HG03354 (cell line): ENCODE measurements at regions not wholly inside any gene's neighbourhood (a gene's known extent, or its start where the extent isn't known, plus 50 kb on each side); places are given as distances from the start of the nearest gene placed in this dataset.
A peak's percentile ranks its signal among the peaks of the same experiment; 100 is the strongest.

ENCODE experiments used
- ATAC-seq: cut with Tn5 transposase; IDR thresholded peaks from one replicate; pipeline ENCODE4 v1.9.1; 2021; ENCODE audit warnings: mild to moderate bottlenecking; ENCODE audit not compliant: unreplicated experiment, poor library complexity, severe bottlenecking

GRCh38 chr13:100822871-100823443 is 148.4 kb upstream of the TMTC4 start:
- ATAC-seq = no peak

DNA sequence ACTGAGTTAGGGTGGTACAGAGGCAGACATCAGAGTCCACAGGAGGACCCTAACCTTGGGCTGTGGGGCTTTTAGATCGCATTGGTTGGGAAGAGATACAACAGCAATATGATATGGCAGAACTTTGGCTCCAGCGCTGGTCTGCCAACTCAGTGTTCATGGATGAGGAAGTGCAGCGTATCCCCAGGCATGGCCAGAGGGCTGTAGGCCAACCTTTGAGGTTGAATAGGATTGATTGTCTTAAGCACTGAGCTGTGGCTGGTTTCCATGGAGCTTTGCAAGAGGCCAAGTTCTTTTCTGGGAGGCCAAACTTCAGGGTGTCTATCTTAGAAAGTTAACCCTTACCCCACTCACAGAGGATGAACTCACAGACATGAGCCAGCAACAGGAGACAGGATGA is 144.1 kb upstream of the TMTC4 start:
- no peak for ATAC-seq

GRCh38 chr13:100817928-100818327 is 143.3 kb upstream of the TMTC4 start:
- ATAC-seq = no peak

- ATAC-seq = no peak
Measured at GRCh38 chr13:100815476-100816046, 141.0 kb upstream of the TMTC4 start.

DNA sequence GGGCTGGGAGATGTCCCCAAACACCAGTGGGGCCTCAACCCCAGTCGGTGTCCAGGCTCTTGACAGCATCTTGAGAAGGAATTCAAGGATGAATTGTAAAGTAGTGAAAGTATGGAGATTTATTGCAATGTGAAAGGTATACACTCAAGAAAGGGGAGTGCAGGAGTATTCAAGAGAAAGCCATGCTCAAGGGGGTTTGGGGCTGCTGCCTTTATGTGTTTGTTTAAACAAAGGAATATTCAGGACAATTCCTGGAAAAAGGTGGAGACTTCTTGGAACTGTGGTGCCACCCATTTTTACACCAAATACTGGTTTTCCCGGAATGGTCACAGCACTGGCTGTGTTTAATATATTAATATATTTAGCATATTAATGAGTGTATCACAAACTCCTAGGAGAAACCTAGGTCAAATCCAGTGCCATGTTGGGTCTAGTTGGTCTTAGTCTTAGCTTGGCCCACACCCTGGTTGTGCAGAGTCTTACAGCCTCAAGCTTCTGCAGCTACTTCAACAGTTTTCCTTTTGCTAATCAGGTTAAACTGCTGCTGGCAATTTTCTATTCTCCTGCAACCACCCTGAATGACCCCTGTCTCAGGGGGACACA is 138.5 kb upstream of the TMTC4 start:
- ATAC-seq = no peak

DNA sequence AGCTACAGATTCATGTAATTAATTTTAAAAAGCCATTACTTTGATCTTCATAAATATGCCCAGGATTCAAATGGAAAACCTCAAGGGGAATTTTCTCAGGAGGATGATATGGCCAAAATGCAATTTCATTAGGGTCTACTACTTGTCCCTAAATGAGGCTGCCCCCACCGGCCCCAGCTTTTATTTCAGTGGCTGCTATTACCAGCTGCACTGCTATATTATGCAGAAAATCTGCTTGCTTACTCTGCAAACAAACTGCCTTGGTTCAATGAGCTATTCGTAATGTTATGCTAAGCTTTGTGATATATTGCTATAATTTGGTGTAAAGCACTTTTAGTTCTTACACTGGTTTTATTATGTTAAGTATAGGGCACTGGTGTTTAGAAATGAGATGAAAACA is 137.3 kb upstream of the TMTC4 start:
- ATAC-seq = no peak

DNA sequence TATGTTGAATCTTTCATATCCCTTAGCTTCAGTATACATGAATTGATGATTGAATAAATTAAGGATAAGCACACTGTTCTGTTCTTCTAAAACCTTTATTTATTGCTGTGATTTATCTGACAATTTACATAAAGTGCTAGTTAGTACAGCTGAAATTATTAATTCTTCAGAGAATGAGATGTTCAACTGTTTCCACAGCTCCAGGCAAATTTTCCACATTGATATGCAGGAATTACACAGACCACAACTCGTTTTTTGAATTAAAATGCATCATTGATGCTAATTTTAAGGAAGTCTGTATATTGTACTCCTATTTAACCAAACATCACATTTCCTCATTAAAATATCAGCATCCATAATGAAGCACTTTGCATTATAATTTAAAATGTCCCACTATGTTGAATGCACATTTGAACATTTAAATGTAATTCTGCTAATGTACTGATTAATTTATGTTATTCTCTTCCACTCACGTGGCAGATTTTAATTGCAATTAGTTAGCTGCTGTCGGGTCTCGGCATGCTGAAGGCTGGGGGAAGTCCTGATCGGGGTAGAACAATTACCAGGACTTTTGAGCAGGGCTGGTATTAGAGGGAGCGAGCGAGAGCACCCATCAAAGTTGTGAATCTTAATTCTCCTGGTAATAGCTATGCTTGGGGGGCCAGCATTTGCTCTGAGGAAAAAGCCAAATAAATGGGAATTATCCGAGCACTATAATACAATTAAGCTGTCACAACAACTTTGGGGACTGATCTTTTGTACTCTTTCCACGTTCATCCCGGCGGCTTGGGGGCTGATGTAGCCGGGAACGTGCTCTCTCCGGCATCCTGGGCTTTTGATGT is 136.7 kb upstream of the TMTC4 start:
- ATAC-seq = no peak

DNA sequence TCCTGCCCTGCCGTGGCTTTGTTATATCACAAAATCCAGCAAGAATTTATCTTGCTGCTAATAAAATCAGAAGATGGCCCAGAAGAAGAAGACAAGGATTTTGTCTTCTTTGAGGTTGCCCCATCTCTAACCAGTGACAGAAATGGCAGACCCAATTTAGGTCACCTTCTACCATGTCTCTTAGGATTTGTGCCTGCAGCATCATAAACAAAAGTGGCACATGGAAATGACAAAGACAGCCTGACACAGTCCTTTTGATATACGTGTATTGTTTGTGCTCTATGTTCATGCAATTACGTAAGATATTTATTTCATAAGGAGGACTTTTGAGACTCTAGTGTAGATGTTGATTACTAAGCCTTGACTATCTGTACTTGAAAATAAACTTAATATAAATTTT is 135.9 kb upstream of the TMTC4 start:
- ATAC-seq = no peak

GRCh38 chr13:100809856-100810255 is 135.3 kb upstream of the TMTC4 start:
- no peak for ATAC-seq

- no peak for ATAC-seq
Measured at GRCh38 chr13:100809129-100809390, 134.5 kb upstream of the TMTC4 start.

DNA sequence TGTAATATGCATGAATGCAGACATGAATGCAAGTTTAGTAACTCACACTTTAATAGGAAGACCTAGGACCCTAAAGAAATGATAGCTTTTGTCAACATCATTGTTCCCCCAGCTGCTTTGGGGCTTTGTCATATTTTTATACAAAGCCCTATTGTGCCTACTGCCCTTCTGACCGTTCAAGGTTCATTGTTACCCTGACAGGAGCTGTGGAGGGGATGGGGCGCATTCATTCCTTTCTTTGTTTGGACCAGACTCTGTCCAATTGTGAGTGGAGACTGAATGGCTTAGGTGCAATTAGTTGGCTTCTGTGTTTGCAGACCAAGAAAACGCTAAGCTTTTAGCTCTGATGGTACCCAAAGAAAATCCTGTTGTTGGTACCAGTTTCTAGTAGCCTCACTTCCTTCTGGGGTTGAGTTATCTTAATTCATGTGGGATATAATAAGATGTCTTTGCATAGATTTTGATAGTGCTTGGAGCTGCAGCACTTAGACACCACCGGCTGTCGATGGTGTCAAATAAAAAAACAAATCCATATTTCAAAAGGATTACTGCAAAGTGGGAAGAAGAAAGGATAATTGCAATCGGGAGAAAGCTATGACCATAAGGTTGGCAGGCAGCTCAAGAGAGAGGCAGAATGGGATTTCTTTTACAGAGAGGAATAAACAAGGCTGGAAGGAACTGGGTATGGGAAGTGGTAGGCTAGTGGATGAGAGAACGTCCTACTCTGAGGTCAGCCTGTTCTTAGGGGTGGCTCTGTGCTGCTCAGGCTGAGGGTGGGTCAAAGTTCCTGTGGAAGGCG is 133.9 kb upstream of the TMTC4 start:
- no peak for ATAC-seq

DNA sequence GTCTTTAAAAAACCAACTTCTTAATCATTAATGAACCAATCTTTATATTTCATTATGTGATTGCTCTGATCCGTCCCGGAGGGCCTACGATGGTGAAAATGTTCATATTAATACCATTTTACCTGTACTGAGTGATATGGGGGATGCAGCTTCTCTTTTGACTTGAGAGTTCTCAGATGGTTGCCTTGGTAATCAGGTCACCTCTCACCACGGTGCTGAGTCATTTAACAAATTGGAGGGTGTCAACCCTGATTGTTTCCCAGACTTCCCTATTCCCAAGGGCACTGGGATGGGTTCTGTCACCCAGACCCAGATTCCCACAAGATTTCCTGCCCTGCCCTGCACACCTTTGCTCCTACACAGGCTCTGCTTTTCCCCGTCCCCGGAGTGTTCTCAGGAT is 128.5 kb upstream of the TMTC4 start:
- no peak for ATAC-seq

GRCh38 chr13:100800283-100800875 is 125.8 kb upstream of the TMTC4 start:
- no peak for ATAC-seq

GRCh38 chr13:100798739-100799361 is 124.3 kb upstream of the TMTC4 start:
- ATAC-seq = no peak

DNA sequence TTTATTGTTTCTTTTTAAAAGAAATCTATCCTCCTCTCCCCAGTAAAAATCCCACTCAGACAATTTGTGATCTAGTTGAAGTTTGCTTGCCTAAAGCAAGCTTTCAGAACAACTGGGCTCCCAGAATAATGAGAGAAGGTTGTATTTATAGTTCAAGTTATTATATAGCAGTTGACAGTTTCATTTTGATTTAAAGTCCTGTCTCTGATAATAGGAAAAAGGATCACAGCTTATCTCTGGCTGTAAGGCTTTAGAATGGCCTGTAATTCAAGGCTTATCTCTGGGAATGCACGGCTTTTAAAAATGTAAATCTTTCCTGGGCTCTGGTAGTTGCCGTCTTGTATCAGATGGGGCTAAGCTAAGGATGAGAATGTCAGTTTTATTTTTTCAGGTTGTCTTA is 123.3 kb upstream of the TMTC4 start:
- ATAC-seq = no peak

GRCh38 chr13:100796463-100796862 is 121.9 kb upstream of the TMTC4 start:
- no peak for ATAC-seq

GRCh38 chr13:100794575-100794974 is 120.0 kb upstream of the TMTC4 start:
- no peak for ATAC-seq

GRCh38 chr13:100790405-100790804 is 115.8 kb upstream of the TMTC4 start:
- ATAC-seq = no peak

GRCh38 chr13:100789968-100790367 is 115.4 kb upstream of the TMTC4 start:
- ATAC-seq = peak; percentile 87

DNA sequence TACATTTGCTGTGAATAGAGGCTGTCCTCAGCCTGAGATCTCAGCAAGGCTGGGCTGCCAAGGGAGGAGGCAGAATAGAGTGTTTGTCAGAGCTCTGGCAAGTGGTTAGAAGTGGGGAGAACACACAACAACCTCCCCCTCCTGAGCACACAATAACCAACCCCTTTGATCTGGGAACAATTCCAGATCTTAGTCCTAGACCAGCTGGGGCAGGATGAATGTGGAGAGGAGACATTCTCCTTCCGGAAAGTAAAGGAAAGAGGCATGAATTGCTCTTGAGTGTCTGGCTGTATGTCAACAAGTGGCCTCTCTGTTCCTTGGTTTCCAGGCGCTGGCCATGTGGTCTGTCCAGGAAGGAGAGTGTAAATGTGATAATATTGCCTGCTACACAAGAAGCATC is 114.9 kb upstream of the TMTC4 start:
- ATAC-seq = no peak
